DOHH2 (cell line): ENCODE measurements at regions not wholly inside any gene's neighbourhood (a gene's known extent, or its start where the extent isn't known, plus 50 kb on each side); places are given as distances from the start of the nearest gene placed in this dataset.

Experiments used
- H3F3A ChIP-seq: fragments of 200-600 bp; sonication (generic), shearing (Covaris generic); 2 replicates; pipeline ENCODE4 v1.6.0; 2016; ENCODE audit warnings: antibody characterized with exemption, mild to moderate bottlenecking; ENCODE audit not compliant: control insufficient read depth, insufficient read depth
- H3K27ac ChIP-seq: fragments of 200-600 bp; sonication (generic); 2 replicates; pipeline ENCODE4 v1.5.1; 2014; ENCODE audit warnings: low read depth, mild to moderate bottlenecking, low read length, moderate library complexity
- H3K27me3 ChIP-seq: fragments of 200-600 bp; sonication (generic); 2 replicates; pipeline ENCODE4 v1.6.1; 2014; ENCODE audit warnings: mild to moderate bottlenecking, low read length, mixed read lengths; ENCODE audit not compliant: control insufficient read depth
- H3K36me3 ChIP-seq: fragments of 200-600 bp; sonication (generic); 2 replicates; pipeline ENCODE4 v1.6.1; 2014; ENCODE audit warnings: mild to moderate bottlenecking, low read length, moderate library complexity, mixed read lengths; ENCODE audit not compliant: control insufficient read depth
- H3K4me1 ChIP-seq: fragments of 200-600 bp; sonication (generic); 2 replicates; pipeline ENCODE4 v1.6.1; 2014; ENCODE audit warnings: mild to moderate bottlenecking, low read length, mixed read lengths; ENCODE audit not compliant: control insufficient read depth
- H3K4me2 ChIP-seq: fragments of 200-600 bp; sonication (generic); 2 replicates; pipeline ENCODE4 v1.6.0; 2014; ENCODE audit warnings: mild to moderate bottlenecking, low read length, moderate library complexity
- H3K4me3 ChIP-seq: fragments of 200-600 bp; sonication (generic); 2 replicates; pipeline ENCODE4 v1.5.1; 2014; ENCODE audit warnings: mild to moderate bottlenecking, low read length, mixed read lengths
- H3K79me2 ChIP-seq: fragments of 200-600 bp; sonication (generic); 2 replicates; pipeline ENCODE4 v1.6.1; 2014; ENCODE audit warnings: mild to moderate bottlenecking, low read length, mixed read lengths; ENCODE audit not compliant: control insufficient read depth
- H3K9me2 ChIP-seq: fragments of 200-600 bp; sonication (generic); replicated peaks from 2 replicates; pipeline ENCODE4 v1.6.1; 2014; ENCODE audit warnings: mild to moderate bottlenecking, low read length, mixed read lengths; ENCODE audit not compliant: control insufficient read depth
- H3K9me3 ChIP-seq: fragments of 200-600 bp; sonication (generic); 2 replicates; pipeline ENCODE4 v1.6.1; 2014; ENCODE audit warnings: antibody characterized with exemption, low read length, mixed read lengths; ENCODE audit not compliant: control insufficient read depth, insufficient read depth
- H4K20me1 ChIP-seq: fragments of 200-600 bp; sonication (generic); 2 replicates; pipeline ENCODE4 v1.6.0; 2014; ENCODE audit warnings: low read depth, mild to moderate bottlenecking, antibody characterized with exemption, low read length, moderate library complexity; ENCODE audit not compliant: control insufficient read depth, insufficient read depth
- CTCF ChIP-seq: fragments of 200-600 bp; sonication (generic); IDR thresholded peaks from one replicate; pipeline ENCODE4 v1.5.1; 2014; ENCODE audit warnings: antibody characterized with exemption, mild to moderate bottlenecking, low read depth, low read length; ENCODE audit not compliant: poor library complexity, severe bottlenecking
- EZH2phosphoT487 ChIP-seq: fragments of 200-600 bp; sonication (generic); IDR thresholded peaks from 2 replicates; pipeline ENCODE4 v1.6.1; 2017; ENCODE audit warnings: borderline replicate concordance, mild to moderate bottlenecking, antibody characterized with exemption, low read length, moderate library complexity, mixed read lengths

- Histone ChIP-seq H3K9me2 (no peaks in the 10 kb centered on the region), H3K4me3 (no peak overlapping the region), H3K27ac (no peak overlapping the region), H4K20me1 (no peaks in the 10 kb centered on the region), H3F3A (no peaks in the 10 kb centered on the region), H3K36me3 (no peaks in the 10 kb centered on the region), H3K27me3 (no peaks in the 10 kb centered on the region), H3K79me2 (no peaks in the 10 kb centered on the region), H3K4me1 (no peaks in the 10 kb centered on the region), H3K9me3 (no peaks in the 10 kb centered on the region), H3K4me2 (no peak overlapping the region)
- TF ChIP-seq EZH2phosphoT487 (no peak), CTCF (no peak)
Measured at GRCh38 chr14:36441283-36441682, 78.7 kb downstream of the NKX2-1 start.

- Histone ChIP-seq H3K4me3 (no peak overlapping the region), H3K4me1 (no peaks in the 10 kb centered on the region), H3K9me2 (no peaks in the 10 kb centered on the region), H3K27me3 (no peaks in the 10 kb centered on the region), H3K36me3 (no peaks in the 10 kb centered on the region), H3K27ac (no peak overlapping the region), H3K4me2 (no peak overlapping the region), H3K79me2 (no peaks in the 10 kb centered on the region), H4K20me1 (no peaks in the 10 kb centered on the region), H3F3A (no peaks in the 10 kb centered on the region), H3K9me3 (no peaks in the 10 kb centered on the region)
- TF ChIP-seq CTCF, result no peak
- TF ChIP-seq EZH2phosphoT487, result no peak
Measured at GRCh38 chr14:36439766-36440165, 80.3 kb downstream of the NKX2-1 start.

- H3K27ac ChIP-seq, result no peak overlapping the region
- H3K4me2 ChIP-seq, result no peak overlapping the region
- H3K9me2 ChIP-seq, result no peaks in the 10 kb centered on the region
- no peak overlapping the region for H3K4me3 ChIP-seq
- no peaks in the 10 kb centered on the region for H3K27me3 ChIP-seq
- no peaks in the 10 kb centered on the region for H3K4me1 ChIP-seq
- no peaks in the 10 kb centered on the region for H3K9me3 ChIP-seq
- no peaks in the 10 kb centered on the region for H3F3A ChIP-seq
- H4K20me1 ChIP-seq, result no peaks in the 10 kb centered on the region
- no peaks in the 10 kb centered on the region for H3K36me3 ChIP-seq
- TF ChIP-seq CTCF (no peak), EZH2phosphoT487 (no peak)
- no peaks in the 10 kb centered on the region for H3K79me2 ChIP-seq
Measured at GRCh38 chr14:36438883-36439282, 81.1 kb downstream of the NKX2-1 start.

GRCh38 chr14:36430662-36431084 lies 89.4 kb downstream of the NKX2-1 start:
- no peaks in the 10 kb centered on the region for H3K9me3 ChIP-seq
- no peaks in the 10 kb centered on the region for H3K27me3 ChIP-seq
- no peaks in the 10 kb centered on the region for H3K9me2 ChIP-seq
- H3K4me3 ChIP-seq, result no peak overlapping the region
- no peak overlapping the region for H3K27ac ChIP-seq
- TF ChIP-seq CTCF (no peak), EZH2phosphoT487 (no peak)
- H3K36me3 ChIP-seq, result no peaks in the 10 kb centered on the region
- no peaks in the 10 kb centered on the region for H3K79me2 ChIP-seq
- H3F3A ChIP-seq, result no peaks in the 10 kb centered on the region
- no peaks in the 10 kb centered on the region for H4K20me1 ChIP-seq
- no peak overlapping the region for H3K4me2 ChIP-seq
- H3K4me1 ChIP-seq, result no peaks in the 10 kb centered on the region
